Stimulated activated CD8-positive, alpha-beta memory T cell treated with anti-CD3 and anti-CD28 coated beads, Interleukin-7, amount 100 ng/mL, for 1 hour (primary cell): ENCODE measurements at regions not wholly inside any gene's neighbourhood (a gene's known extent, or its start where the extent isn't known, plus 50 kb on each side); places are given as distances from the start of the nearest gene placed in this dataset.
A peak's percentile ranks its signal among the peaks of the same experiment; 100 is the strongest.

Experiments
- DNase-seq, 2 donors: peaks; one replicate each; pipeline ENCODE4 v3.0.0-alpha.2; 2020; ENCODE audit warnings: low read depth in 2 of 2

GRCh38 chr9:88326936-88327335 lies 61.3 kb upstream of the SPIN1 start:
- no peak for DNase-seq

DNA sequence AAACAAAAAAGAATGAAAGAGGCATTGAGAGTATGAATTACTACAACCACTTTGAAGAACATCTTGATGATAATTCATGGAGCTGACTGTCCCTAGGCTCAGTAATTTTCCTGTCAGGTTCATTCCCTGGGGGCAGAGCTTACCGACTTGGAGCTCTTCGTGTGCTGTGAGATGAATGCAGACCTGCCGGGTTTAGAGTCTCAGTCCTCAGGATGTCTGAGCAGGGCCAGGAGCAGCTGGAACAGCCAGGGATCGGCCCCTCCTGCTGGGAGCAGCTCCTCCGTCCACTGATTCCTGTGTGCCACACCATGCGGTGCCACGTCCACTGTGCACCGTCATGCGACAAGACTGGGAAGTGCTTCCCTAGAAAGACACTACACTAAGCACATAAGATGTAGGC lies 62.2 kb upstream of the SPIN1 start:
- no peak for DNase-seq

DNA sequence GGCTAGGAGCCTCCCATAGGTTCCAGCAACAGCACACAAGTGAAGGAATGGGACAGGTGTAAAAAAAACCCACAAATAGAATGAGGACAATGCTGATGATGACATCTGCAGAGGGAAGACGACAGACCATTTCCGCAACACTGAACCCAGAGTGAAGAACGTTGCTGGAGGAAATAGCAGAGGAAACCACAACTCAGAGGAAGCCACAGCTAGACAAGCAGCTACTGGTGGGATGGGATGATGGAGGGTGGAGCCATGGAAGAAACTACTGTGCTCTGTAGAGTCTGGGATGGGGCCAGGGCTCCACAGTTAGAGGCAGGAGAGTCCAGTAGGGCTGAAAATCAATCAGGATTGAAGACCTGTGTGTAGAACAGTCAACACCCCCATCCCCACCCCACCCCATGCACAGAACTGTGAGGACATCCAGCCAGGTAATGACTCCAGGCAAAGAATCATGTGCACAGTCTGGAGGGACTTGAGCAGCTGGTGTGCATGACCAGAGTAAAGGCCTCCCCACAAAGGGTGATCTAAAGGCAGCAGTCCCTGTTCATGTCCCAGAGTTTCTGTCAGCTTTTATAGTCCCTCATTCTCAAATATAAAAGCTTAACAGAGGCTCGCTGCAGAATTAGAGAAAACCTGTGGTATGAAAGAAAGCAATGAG lies 65.2 kb upstream of the SPIN1 start:
- DNase-seq: peak; percentile 15

DNA sequence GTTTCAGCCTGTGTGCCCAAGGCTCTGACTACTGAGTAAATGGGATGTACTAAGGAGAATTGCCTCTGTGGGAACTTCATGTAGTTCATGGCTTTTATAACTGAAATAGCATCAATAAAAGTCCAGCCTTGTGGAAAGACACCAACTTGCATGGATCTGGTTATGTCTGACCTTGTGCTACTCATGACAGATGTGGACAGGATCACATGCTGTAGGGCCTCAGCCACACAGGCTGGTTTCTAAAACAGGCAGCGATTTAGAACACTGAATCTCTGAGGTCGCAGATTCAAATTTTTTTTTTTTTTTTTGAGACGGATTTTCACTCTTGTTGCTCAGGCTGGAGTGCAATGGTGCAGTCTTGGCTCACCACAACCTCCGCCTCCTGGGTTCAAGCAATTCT lies 66.5 kb upstream of the SPIN1 start:
- no peak for DNase-seq

DNA sequence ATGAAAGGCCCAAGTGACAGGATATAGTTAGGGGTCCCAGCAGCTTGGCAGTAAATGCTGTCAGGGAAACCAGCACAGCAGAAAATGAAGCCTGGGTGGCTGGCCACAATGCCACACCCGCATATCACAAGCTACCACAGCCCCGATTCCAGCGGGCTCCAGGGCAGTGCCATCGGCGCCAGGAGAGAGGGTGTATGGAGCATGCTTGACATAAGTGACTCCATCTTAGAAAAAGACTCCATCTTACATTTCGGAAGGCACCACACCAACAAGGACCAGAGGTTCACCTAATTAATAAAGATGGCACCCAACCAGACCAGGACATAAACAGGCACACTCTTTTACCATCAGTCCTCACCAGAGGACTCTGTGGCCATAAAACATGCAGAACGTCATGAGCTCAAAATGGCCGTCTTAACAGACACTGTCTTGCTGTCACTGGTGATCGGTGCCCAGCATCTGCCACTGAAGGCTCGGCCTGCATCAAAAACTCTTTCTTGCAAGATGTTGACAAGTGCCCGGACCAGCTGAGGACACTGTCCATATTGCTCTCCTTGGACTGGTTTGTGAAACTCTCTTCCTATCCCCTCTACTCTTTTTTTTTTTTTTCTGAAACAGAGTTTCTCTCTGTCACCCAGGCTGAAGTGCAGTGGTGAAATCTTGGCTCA lies 67.4 kb upstream of the SPIN1 start:
- no peak for DNase-seq

GRCh38 chr9:88319936-88320747 lies 68.1 kb upstream of the SPIN1 start:
- no peak for DNase-seq

DNA sequence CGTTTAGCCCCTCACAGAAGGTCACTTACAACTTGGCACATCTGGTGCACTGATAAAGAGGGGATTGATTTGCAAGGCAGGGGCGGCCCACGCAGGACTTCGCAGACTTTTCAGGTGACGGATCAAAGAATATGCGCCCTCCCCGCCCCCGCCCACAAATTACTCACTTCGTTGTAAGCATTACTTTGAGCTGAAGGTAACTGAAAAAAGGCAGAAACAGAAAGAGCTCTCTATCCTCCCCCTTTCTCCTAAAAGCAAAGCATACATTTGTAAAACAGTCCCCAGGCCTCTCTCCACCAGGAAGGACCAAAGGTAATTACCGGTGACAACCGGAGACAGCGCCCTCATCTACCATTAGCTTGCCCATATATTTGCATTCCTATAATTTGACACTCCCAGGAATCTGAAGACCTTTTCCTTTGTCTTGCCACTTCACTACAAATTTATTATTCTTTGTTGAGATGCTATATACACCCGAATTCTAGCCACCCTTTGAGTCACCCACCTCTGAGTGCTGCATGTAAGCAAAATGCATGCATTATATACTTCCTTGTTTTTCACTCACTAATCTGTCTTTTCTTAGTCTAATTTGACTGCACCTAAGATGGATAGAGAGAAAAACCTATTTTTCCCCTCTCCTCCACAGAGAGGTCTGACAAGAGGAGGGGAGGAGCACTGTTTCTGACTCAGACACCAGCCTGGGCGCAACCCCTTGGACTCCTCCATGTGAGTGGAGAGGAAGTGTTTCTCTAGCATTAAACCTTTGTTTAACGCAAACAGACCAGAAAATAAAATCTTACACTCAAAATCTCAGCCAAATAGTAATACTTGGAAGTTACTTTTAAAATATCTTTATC lies 74.7 kb upstream of the SPIN1 start:
- DNase-seq: no peak

DNA sequence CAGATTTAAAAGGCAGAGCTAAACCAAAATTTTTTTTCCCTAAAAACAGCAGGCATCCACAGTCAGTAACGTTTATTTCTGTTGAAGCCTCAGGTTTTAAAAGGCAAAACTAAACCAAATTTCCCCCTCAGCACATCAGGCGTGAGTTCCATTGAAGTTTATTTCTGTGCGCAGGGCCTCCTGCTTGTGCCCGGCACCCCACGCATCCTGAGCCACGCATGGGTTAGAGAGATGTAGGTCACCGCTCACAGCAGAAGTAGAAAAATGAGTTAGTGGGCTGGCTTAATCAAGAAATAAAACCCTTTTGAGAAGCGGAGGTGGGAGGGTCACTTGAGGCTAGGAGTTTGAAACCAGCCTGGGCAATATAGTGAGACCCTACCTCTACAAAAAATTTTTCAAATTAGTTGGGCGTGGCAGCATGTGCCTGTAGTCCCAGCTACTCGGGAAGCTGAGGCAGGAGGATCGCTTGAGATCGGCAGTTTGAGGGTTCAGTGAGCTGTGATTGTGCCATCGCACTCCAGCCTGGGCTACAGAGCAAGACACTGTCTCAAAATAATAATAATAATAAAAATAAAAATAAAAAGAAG lies 75.6 kb upstream of the SPIN1 start:
- no peak for DNase-seq

GRCh38 chr9:88312045-88312444 lies 76.2 kb upstream of the SPIN1 start:
- DNase-seq: no peak

GRCh38 chr9:88310310-88310980 lies 77.8 kb upstream of the SPIN1 start:
- DNase-seq: no peak

- no peak for DNase-seq
These were observed 79.2 kb upstream of the SPIN1 start for GRCh38 chr9:88308831-88309560.

GRCh38 chr9:88307136-88307535 lies 81.1 kb upstream of the SPIN1 start:
- no peak for DNase-seq

DNA sequence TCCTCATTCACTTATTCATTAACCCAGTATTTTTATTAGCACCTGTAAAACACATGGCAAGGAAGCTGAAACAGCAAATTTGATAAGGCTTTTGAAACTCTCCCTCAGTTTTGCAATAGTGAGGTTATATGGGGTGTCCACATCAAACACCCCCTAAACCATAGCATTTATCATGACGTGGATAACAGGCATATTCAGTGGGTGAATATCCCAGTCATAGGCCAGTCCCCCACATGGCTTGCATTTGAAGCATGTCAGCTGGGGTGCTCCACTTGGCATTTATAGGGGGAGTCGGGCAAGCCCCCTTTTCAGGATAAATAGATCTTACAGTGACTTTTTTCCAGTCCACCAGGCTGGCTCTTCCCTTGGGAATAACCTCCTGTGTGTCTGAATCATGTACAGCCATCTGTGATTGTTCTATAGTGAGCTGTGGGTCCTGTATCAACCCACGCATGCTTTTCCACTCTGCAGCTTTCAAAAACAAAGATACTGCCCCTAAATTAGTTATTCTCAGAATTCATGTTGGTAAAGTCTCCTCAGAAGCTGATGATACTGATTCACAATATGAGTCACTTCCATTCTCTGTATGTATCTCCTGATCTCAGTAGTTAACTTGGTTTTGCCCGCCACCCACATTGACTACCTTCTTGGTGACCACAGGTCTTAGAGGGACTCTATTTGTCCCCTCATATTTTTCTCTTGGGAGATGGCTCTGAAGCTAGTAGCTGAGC lies 84.4 kb upstream of the SPIN1 start:
- no peak for DNase-seq

DNA sequence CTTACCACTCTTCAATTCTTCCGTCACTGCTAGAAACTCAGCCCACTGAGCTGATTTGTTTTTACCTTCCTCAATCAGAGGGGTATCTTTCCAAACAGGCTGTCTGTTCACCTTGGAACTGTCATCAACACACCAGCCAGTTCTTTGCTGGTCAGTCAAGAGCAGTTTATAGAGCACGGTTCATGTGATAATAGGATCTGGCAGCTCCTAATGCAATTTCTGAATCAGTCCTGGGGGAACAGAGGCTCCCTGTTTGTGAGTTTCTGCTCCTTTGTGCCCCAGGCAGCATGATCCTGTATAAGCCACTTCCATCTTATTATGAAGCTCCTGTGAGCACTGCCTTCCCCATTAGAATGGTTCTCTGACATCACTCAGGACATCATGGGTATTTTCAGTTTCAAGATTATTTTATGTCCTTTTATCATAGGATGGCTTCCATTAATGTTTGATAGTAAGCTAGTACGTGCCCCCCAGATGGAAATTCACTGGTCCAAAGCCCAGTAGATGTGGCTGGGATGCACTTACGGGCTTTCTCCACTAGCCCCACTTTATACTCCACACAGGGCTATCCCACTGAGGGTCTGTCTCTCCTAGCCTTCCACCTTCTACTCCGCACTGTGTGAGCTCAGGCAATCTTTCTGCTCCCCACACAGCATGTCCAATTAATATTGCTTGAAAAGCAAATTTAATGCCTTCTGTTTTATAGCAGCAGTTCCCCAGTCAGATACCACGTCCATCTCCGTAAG lies 85.5 kb upstream of the SPIN1 start:
- no peak for DNase-seq

GRCh38 chr9:88300556-88300955 lies 87.7 kb upstream of the SPIN1 start:
- no peak for DNase-seq

- no peak for DNase-seq
These were observed 96.4 kb upstream of the SPIN1 start for GRCh38 chr9:88291856-88292255.

DNA sequence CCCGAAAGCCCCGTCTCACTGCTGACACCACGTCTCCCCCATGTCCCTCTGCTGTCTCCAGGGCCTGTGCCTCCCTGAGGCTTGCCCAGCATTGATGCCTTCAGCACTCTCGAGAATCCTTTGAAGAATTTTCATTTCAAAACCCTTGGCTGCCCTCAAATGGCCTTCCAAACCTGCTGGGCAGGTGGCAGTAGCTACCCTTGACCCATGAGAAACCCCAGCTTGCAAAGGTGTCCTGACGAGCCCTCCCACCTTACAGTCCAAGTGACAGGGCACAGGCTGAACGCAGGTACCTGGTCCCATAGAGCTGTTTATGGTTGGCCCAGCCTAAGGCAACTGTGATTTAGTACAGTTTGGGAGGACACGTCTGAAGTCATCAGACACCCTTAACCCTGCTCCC lies 97.2 kb upstream of the SPIN1 start:
- no peak for DNase-seq

GRCh38 chr9:88289532-88289931 lies 98.7 kb upstream of the SPIN1 start:
- DNase-seq: no peak

DNA sequence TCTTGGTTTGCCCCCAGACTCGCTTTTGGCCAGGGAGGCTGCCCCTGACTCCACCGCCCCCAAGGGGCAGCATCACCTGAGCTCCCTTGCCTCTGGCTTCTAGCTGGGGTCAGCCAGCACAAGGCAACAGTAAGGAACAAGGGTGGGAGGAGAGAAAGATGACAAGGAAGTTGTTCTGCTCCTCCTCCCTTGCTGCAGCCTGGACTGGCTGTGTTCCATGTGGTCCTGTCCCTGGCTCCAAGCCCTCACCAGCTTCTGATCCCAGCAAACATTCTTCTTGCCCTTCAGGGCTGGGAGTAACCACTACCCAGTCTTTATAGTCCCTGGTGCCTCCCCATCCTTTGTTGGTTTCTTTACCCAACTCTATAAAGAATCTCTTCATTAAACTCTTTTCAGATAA lies 100.3 kb upstream of the SPIN1 start:
- DNase-seq: no peak
